PC-9 (cell line): ENCODE measurements at regions not wholly inside any gene's neighbourhood (a gene's known extent, or its start where the extent isn't known, plus 50 kb on each side); places are given as distances from the start of the nearest gene placed in this dataset.

Experiments
- BruUV-seq: library from RNA; stranded (reverse); fragments of 400-500 nt; replicated peaks from 2 replicates; lab custom pipeline; 2021; lab: Mats Ljungman, UMichigan
- CTCF ChIA-PET: fragments of 300-600 bp; sonication (Branson Sonifier 250); formaldehyde crosslinking; loops from one replicate; lab custom pipeline; 2022; ENCODE audit warnings: antibody characterized with exemption; lab: Charles Lee
- POLR2A ChIA-PET: fragments of 300-600 bp; sonication (Branson Sonifier 250); formaldehyde crosslinking; loops from one replicate; lab custom pipeline; 2022; ENCODE audit warnings: antibody characterized with exemption; ENCODE audit not compliant: unreplicated experiment; lab: Charles Lee
- DNase-seq, 2 experiments: peaks; one replicate each; pipeline versions ENCODE4 v3.0.0 to v3.0.0-alpha.2; 2015 to 2022; ENCODE audit warnings: mixed read lengths in 1 of 2
- H2AFZ ChIP-seq: fragments of 200-600 bp; sonication (generic); 2 replicates; pipeline ENCODE4 v1.8.1; 2017; ENCODE audit warnings: antibody characterized with exemption
- H3F3A ChIP-seq: fragments of 200-600 bp; sonication (generic); 2 replicates; pipeline ENCODE4 v1.8.1; 2017; ENCODE audit warnings: antibody characterized with exemption, mild to moderate bottlenecking, low read depth; ENCODE audit not compliant: insufficient read depth
- H3K27ac ChIP-seq: fragments of 200-600 bp; sonication (generic); 2 replicates; pipeline ENCODE4 v1.6.1; 2016; ENCODE audit warnings: mixed run types
- H3K27me3 ChIP-seq: fragments of 200-600 bp; sonication (generic); 2 replicates; pipeline ENCODE4 v1.6.1; 2016; ENCODE audit warnings: low read depth, mixed run types; ENCODE audit not compliant: insufficient read depth
- H3K36me3 ChIP-seq: fragments of 200-600 bp; sonication (generic); 2 replicates; pipeline ENCODE4 v1.6.1; 2016; ENCODE audit warnings: low read depth, mixed run types
- H3K4me1 ChIP-seq: fragments of 200-600 bp; sonication (generic); replicated peaks from 2 replicates; pipeline ENCODE4 v1.6.1; 2016; ENCODE audit warnings: mixed run types; ENCODE audit not compliant: insufficient read depth
- H3K4me2 ChIP-seq: fragments of 200-600 bp; sonication (generic); 2 replicates; pipeline ENCODE4 v1.6.1; 2017; ENCODE audit warnings: mixed run types
- H3K4me3 ChIP-seq: fragments of 200-600 bp; sonication (generic); 2 replicates; pipeline ENCODE4 v1.6.1; 2016; ENCODE audit warnings: mixed run types
- H3K79me2 ChIP-seq: fragments of 200-600 bp; sonication (generic); 2 replicates; pipeline ENCODE4 v1.6.1; 2017; ENCODE audit warnings: low read depth, mixed run types
- H3K9me2 ChIP-seq: fragments of 200-600 bp; sonication (generic); 2 replicates; pipeline ENCODE4 v1.8.1; 2017; ENCODE audit warnings: mild to moderate bottlenecking; ENCODE audit not compliant: insufficient read depth
- H3K9me3 ChIP-seq: fragments of 200-600 bp; sonication (generic); 2 replicates; pipeline ENCODE4 v1.8.1; 2016; ENCODE audit warnings: low read depth; ENCODE audit not compliant: insufficient read depth
- H4K20me1 ChIP-seq: fragments of 200-600 bp; sonication (generic); 2 replicates; pipeline ENCODE4 v1.8.1; 2017; ENCODE audit not compliant: insufficient read depth
- EZH2 ChIP-seq: fragments of 200-600 bp; sonication (generic); IDR thresholded peaks from 2 replicates; pipeline ENCODE4 v1.8.0; 2017; ENCODE audit warnings: antibody characterized with exemption, low read depth
- intact Hi-C: fragments of 100-400 bp; cut with micrococcal nuclease; formaldehyde crosslinking; loops from one replicate; pipeline ENCODE4 v1.10.0; 2022; ENCODE audit not compliant: unreplicated experiment
- TF ChIP-seq, protein P1 (sequence below): fragments of 200-600 bp; sonication (generic); conservative IDR thresholded peaks from 2 replicates; pipeline ENCODE4 v1.6.1; 2017; ENCODE audit warnings: mixed run types, antibody characterized with exemption, mild to moderate bottlenecking, moderate library complexity

DNA sequence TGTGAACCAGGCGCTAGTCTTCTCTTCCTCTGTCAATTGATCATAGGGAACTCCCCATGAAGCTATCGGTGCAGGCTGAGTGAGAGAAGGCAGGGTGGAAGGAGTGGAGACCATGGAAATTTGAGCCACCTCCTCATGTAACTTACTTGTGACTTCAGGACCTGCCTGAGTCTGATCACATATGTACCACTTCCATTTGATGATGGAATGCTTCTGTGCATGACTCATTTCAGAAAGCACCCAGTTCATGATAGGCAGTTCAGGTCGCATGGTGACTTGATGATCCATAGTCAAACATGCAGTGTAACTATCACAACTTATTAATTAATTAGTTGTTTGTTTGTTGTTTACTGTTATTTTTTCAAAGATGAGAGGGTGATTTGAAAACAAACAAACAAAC, 1296.7 kb downstream of the SUCLG1 start:
- Histone ChIP-seq H3K36me3 (no peaks in the 10 kb centered on the region), H3K4me1 (no peaks in the 10 kb centered on the region), H3K9me2 (no peaks in the 10 kb centered on the region; the same call in 1 of the 2 replicates), H3K4me2 (no peak overlapping the region), H3K9me3 (no peaks in the 10 kb centered on the region), H3K27ac (no peak overlapping the region), H4K20me1 (no peaks in the 10 kb centered on the region), H3K79me2 (no peaks in the 10 kb centered on the region), H3F3A (no peaks in the 10 kb centered on the region), H3K27me3 (no peaks in the 10 kb centered on the region), H2AFZ (no peak overlapping the region), H3K4me3 (no peak overlapping the region)
- BruUV-seq = no TSS peak
- TF ChIP-seq, protein P1, sequence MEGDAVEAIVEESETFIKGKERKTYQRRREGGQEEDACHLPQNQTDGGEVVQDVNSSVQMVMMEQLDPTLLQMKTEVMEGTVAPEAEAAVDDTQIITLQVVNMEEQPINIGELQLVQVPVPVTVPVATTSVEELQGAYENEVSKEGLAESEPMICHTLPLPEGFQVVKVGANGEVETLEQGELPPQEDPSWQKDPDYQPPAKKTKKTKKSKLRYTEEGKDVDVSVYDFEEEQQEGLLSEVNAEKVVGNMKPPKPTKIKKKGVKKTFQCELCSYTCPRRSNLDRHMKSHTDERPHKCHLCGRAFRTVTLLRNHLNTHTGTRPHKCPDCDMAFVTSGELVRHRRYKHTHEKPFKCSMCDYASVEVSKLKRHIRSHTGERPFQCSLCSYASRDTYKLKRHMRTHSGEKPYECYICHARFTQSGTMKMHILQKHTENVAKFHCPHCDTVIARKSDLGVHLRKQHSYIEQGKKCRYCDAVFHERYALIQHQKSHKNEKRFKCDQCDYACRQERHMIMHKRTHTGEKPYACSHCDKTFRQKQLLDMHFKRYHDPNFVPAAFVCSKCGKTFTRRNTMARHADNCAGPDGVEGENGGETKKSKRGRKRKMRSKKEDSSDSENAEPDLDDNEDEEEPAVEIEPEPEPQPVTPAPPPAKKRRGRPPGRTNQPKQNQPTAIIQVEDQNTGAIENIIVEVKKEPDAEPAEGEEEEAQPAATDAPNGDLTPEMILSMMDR = no peak
- TF ChIP-seq EZH2 = no peak
- no peak for DNase-seq
- CTCF ChIA-PET = no interaction called here
- intact Hi-C loops = no loop called here
- POLR2A ChIA-PET = no interaction called here

DNA sequence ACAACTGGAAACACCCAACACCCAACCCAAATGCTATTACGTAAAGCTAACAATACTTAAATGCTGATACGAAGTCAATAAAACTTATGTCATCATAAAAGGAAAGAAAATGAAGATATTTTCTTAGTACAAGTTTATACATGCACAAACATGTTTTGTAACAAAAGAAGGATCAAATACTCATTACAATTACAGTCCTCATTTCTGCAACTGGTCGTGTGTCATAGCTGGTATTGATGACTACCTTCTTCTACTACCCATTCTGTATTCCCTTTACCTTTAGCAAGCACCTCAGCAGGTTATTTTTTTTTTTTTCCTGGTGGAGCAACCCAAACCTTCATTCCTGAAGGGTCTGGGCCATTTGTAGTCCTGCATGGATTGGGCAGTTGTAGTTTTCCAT, 1298.5 kb downstream of the SUCLG1 start:
- Histone ChIP-seq H3K36me3 (no peaks in the 10 kb centered on the region), H2AFZ (no peak overlapping the region), H3K4me1 (no peaks in the 10 kb centered on the region), H3K9me3 (no peaks in the 10 kb centered on the region), H3K27me3 (no peaks in the 10 kb centered on the region), H3F3A (no peaks in the 10 kb centered on the region), H4K20me1 (no peaks in the 10 kb centered on the region), H3K4me2 (no peak overlapping the region), H3K4me3 (no peak overlapping the region), H3K9me2 (no peaks in the 10 kb centered on the region; the same call in 1 of the 2 replicates), H3K27ac (no peak overlapping the region), H3K79me2 (no peaks in the 10 kb centered on the region)
- intact Hi-C loops = no loop called here
- TF ChIP-seq, protein P1 = no peak
- TF ChIP-seq EZH2 = no peak
- ChIA-PET POLR2A (no interaction called here), CTCF (no interaction called here)
- no TSS peak for BruUV-seq
- no peak for DNase-seq

DNA sequence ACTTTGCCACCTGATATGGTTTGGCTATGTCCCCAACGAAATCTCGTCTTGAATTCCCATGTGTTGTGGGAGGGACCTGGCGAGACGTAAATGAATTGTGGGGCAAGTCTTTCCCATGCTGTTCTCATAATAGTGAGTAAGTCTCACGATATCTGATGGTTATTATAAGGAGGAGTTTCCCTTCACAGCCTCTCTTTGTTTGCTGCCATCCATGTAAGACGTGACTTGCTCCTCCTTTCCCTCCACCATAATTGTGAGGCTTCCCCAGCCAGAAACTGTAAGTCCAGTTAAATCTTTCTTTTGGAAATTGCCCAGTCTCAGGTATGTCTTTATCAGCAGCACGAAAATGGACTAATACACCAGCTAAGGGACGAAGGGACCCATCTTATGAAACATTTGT, 1303.3 kb downstream of the SUCLG1 start:
- POLR2A ChIA-PET = no interaction called here

More for the DNA sequence above, 1303.3 kb downstream of the SUCLG1 start:
- H3K4me2 ChIP-seq = no peak overlapping the region
- H2AFZ ChIP-seq = no peak overlapping the region
- intact Hi-C loops = no loop called here
- H3K27ac ChIP-seq = no peak overlapping the region
- no peak for DNase-seq
- no peaks in the 10 kb centered on the region for H3K36me3 ChIP-seq
- H3K4me3 ChIP-seq = no peak overlapping the region
- H3K9me2 ChIP-seq = no peaks in the 10 kb centered on the region; the same call in 1 of the 2 replicates
- no TSS peak for BruUV-seq
- TF ChIP-seq, protein P1 = no peak
- TF ChIP-seq EZH2 = no peak
- H3K27me3 ChIP-seq = no peaks in the 10 kb centered on the region
- no peaks in the 10 kb centered on the region for H3F3A ChIP-seq
- no peaks in the 10 kb centered on the region for H3K4me1 ChIP-seq
- no peaks in the 10 kb centered on the region for H3K79me2 ChIP-seq
- CTCF ChIA-PET = no interaction called here
- H3K9me3 ChIP-seq = no peaks in the 10 kb centered on the region
- no peaks in the 10 kb centered on the region for H4K20me1 ChIP-seq
